Endothelial cell of umbilical vein (primary cell): ENCODE measurements at regions not wholly inside any gene's neighbourhood (a gene's known extent, or its start where the extent isn't known, plus 50 kb on each side); places are given as distances from the start of the nearest gene placed in this dataset.

Experiments used
- BruUV-seq: library from RNA; stranded (reverse); fragments of 400-500 nt; replicated peaks from 2 replicates; lab custom pipeline; 2021; lab: Mats Ljungman, UMichigan
- CTCF ChIA-PET: fragments of 300-600, 350-600 bp; sonication (Branson Sonifier 250); formaldehyde crosslinking; loops from one replicate; lab custom pipeline; 2021; ENCODE audit warnings: antibody characterized with exemption, inconsistent platforms; lab: Charles Lee
- POLR2A ChIA-PET: fragments of 300-600, 350-600 bp; sonication (Branson Sonifier 250); formaldehyde crosslinking; loops from one replicate; lab custom pipeline; 2021; ENCODE audit warnings: antibody characterized with exemption, inconsistent platforms; lab: Charles Lee
- DNase-seq: peaks from one replicate; pipeline ENCODE4 v3.0.0-alpha.2; 2011; ENCODE audit warnings: low read depth, low spot score
- FAIRE-seq: peaks from 2 replicates; lab custom pipeline; 2011; peaks lifted over from hg19 to GRCh38; lab: Jason Lieb, UNC
- H2AFZ ChIP-seq: 2 replicates; pipeline ENCODE4 v1.6.0; 2012; ENCODE audit warnings: low read depth, low read length, control low read depth, inconsistent platforms
- H3K27ac ChIP-seq: 2 replicates; pipeline ENCODE4 v1.5.1; 2011; ENCODE audit warnings: low read depth, mild to moderate bottlenecking, control low read depth, low read length, moderate library complexity; ENCODE audit not compliant: insufficient read depth
- H3K27me3 ChIP-seq, 2 experiments: 2 replicates each; pipeline versions ENCODE4 v1.6.0 to v1.6.1; 2011; ENCODE audit warnings: low read length in 2 of 2, mixed read lengths in 1 of 2; ENCODE audit not compliant: control insufficient read depth in 2 of 2, insufficient read depth in 2 of 2
- H3K36me3 ChIP-seq, 2 experiments: 2 replicates in 1 of 2; 3 replicates in 1 of 2; pipeline ENCODE4 v1.5.1; 2011; ENCODE audit warnings: low read length in 2 of 2, mild to moderate bottlenecking in 1 of 2, moderate library complexity in 1 of 2; ENCODE audit not compliant: control insufficient read depth in 2 of 2, insufficient read depth in 2 of 2; ENCODE audit errors: extremely low read depth in 1 of 2
- H3K4me1 ChIP-seq: 3 replicates; pipeline ENCODE4 v1.5.1; 2011; ENCODE audit warnings: mild to moderate bottlenecking, low read length; ENCODE audit not compliant: control insufficient read depth, insufficient read depth; ENCODE audit errors: extremely low read depth
- H3K4me2 ChIP-seq: 2 replicates; pipeline ENCODE4 v1.6.1; 2011; ENCODE audit warnings: low read length, control low read depth, mixed read lengths; ENCODE audit not compliant: insufficient read depth
- H3K4me3 ChIP-seq, 3 experiments: fragments of 200-600 bp in 1 of 3; sonication (generic), shearing (Covaris generic) in 1 of 3; replicated peaks in 1 of 3; 2 replicates each; pipeline ENCODE4 v1.5.1; 2011 to 2016; ENCODE audit warnings: control low read depth in 3 of 3, low read length in 3 of 3, mild to moderate bottlenecking in 2 of 3, inconsistent platforms in 1 of 3, low read depth in 1 of 3, moderate library complexity in 1 of 3; ENCODE audit not compliant: insufficient read depth in 1 of 3
- H3K79me2 ChIP-seq: 2 replicates; pipeline ENCODE4 v1.6.0; 2012; ENCODE audit warnings: low read length, inconsistent platforms; ENCODE audit not compliant: control insufficient read depth, insufficient read depth
- H3K9ac ChIP-seq: replicated peaks from 2 replicates; pipeline ENCODE3; 2011; ENCODE audit warnings: low read length, control low read depth; ENCODE audit not compliant: insufficient read depth; ENCODE audit errors: extremely low read depth
- H3K9me1 ChIP-seq: replicated peaks from 3 replicates; pipeline ENCODE4 v1.6.0; 2011; ENCODE audit warnings: mild to moderate bottlenecking, low read length; ENCODE audit not compliant: control insufficient read depth, insufficient read depth; ENCODE audit errors: extremely low read depth
- H3K9me3 ChIP-seq: replicated peaks from 2 replicates; pipeline ENCODE4 v1.5.1; 2012; ENCODE audit warnings: low read length, inconsistent platforms; ENCODE audit not compliant: control insufficient read depth, insufficient read depth
- H4K20me1 ChIP-seq: replicated peaks from 2 replicates; pipeline ENCODE3; 2011; ENCODE audit warnings: mild to moderate bottlenecking, low read length; ENCODE audit not compliant: control insufficient read depth, insufficient read depth; ENCODE audit errors: extremely low read depth
- EZH2 ChIP-seq: IDR thresholded peaks from 2 replicates; pipeline ENCODE4 v1.6.1; 2012; ENCODE audit warnings: borderline replicate concordance, low read depth, mild to moderate bottlenecking, moderate library complexity, low read length, inconsistent platforms; ENCODE audit not compliant: severe bottlenecking
- FOS ChIP-seq: IDR thresholded peaks from 2 replicates; pipeline ENCODE4 v1.6.1; 2011; ENCODE audit warnings: mild to moderate bottlenecking, low read length, moderate library complexity, borderline replicate concordance; ENCODE audit not compliant: insufficient read depth
- JUN ChIP-seq: IDR thresholded peaks from 2 replicates; pipeline ENCODE4 v1.6.1; 2011; ENCODE audit warnings: borderline replicate concordance, low read depth; ENCODE audit not compliant: insufficient read length, insufficient read depth
- MYC ChIP-seq: IDR thresholded peaks from one replicate; pipeline ENCODE4 v1.6.1; 2011; ENCODE audit warnings: mild to moderate bottlenecking, low read depth, low read length
- POLR2A ChIP-seq: IDR thresholded peaks from 2 replicates; pipeline ENCODE4 v1.6.1; 2012; ENCODE audit warnings: low read depth, mild to moderate bottlenecking, control low read depth, low read length
- POLR2AphosphoS5 ChIP-seq: IDR thresholded peaks from 2 replicates; pipeline ENCODE4 v1.6.1; 2012; ENCODE audit warnings: low read depth, mild to moderate bottlenecking, control low read depth, low read length, moderate library complexity; ENCODE audit not compliant: insufficient read depth
- dilution Hi-C: fragments of 300-500 bp; cut with MboI; formaldehyde crosslinking; loops from one replicate; pipeline ENCODE4 v1.15.0; 2019; ENCODE audit warnings: low sequenced_read_pairs; ENCODE audit not compliant: extremely low pct_ligation_motif_present
- intact Hi-C: fragments of 100-400 bp; cut with micrococcal nuclease; formaldehyde crosslinking; loops from one replicate; pipeline ENCODE4 v1.10.0; 2022
- TF ChIP-seq, protein P1 (sequence below), 2 donors: IDR thresholded peaks; 1 replicate in 1 of 2; 2 replicates in 1 of 2; pipeline ENCODE4 v1.5.1; 2011; ENCODE audit warnings: low read length in 2 of 2, mild to moderate bottlenecking in 2 of 2, moderate library complexity in 2 of 2, control low read depth in 1 of 2, inconsistent platforms in 1 of 2, low read depth in 1 of 2; ENCODE audit not compliant: insufficient read depth in 1 of 2; ENCODE audit errors: extremely low read depth in 1 of 2

DNA sequence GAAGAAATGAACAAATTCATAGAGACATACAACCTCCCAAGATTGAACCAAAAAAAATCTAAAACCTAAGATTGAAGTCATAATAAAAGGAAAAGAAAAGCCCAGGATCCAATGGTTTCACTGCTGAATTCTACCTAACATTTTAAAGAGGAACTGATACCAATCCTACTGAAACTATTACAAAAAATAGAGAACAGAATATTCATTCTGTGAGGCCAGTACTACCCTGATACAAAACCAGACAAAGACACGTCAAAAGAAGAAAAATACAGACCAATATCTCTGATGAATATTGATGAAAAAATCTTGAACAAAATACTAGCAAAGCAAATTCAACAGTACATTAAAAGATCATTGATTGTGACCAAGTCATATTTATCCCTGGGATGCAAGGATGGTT lies 128.5 kb upstream of the STEAP1 start:
- FAIRE-seq (no peak), DNase-seq (no peak)
- Histone ChIP-seq H2AFZ (no peak overlapping the region), H3K36me3 (no peaks in the 10 kb centered on the region), H3K9me3 (no peaks in the 10 kb centered on the region), H3K27me3 (no peaks in the 10 kb centered on the region), H3K9ac (no peak overlapping the region), H3K4me3 (no peak overlapping the region), H3K9me1 (no peaks in the 10 kb centered on the region), H3K4me1 (no peaks in the 10 kb centered on the region), H4K20me1 (no peaks in the 10 kb centered on the region), H3K4me2 (no peak overlapping the region), H3K27ac (no peak overlapping the region), H3K79me2 (no peaks in the 10 kb centered on the region)
- no peak for TF ChIP-seq JUN
- TF ChIP-seq EZH2, result no peak
- TF ChIP-seq, protein P1, sequence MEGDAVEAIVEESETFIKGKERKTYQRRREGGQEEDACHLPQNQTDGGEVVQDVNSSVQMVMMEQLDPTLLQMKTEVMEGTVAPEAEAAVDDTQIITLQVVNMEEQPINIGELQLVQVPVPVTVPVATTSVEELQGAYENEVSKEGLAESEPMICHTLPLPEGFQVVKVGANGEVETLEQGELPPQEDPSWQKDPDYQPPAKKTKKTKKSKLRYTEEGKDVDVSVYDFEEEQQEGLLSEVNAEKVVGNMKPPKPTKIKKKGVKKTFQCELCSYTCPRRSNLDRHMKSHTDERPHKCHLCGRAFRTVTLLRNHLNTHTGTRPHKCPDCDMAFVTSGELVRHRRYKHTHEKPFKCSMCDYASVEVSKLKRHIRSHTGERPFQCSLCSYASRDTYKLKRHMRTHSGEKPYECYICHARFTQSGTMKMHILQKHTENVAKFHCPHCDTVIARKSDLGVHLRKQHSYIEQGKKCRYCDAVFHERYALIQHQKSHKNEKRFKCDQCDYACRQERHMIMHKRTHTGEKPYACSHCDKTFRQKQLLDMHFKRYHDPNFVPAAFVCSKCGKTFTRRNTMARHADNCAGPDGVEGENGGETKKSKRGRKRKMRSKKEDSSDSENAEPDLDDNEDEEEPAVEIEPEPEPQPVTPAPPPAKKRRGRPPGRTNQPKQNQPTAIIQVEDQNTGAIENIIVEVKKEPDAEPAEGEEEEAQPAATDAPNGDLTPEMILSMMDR (IDR thresholded peaks at IDR 0.05; ENCODE audit: extremely low read depth in 1 of 2, insufficient read depth in 1 of 2, low read depth in 1 of 2, low read length in 2 of 2), result no peak
- TF ChIP-seq POLR2A, result no peak
- no peak for TF ChIP-seq POLR2AphosphoS5
- TF ChIP-seq FOS, result no peak
- no peak for TF ChIP-seq MYC
- intact Hi-C loops, result no loop called here
- dilution Hi-C loops, result no loop called here
- CTCF ChIA-PET, result no interaction called here
- BruUV-seq, result no TSS peak
- POLR2A ChIA-PET, result no interaction called here

DNA sequence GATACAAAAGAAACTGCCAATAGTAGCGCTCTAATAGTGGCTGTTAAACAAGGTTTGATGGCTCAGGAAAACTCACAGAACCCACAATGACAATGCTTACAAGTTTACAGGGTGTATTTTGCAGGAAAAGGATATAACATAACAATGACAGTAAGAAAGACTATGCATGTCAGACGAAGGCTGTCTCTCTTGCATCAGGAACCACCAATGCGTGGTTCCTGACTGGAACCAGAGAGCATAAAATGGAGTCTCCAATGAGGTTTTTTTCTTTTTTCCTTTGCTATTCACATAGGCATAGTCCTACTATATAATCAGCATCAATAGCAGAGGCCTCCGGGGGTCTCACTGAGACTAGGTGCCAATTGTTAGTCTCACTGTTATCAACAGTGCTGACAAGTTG lies 120.4 kb upstream of the STEAP1 start:
- no peaks in the 10 kb centered on the region for H3K9me1 ChIP-seq
- POLR2A ChIA-PET, result no interaction called here
- intact Hi-C loops (no loop called here), dilution Hi-C loops (no loop called here)
- no peak for DNase-seq
- no peaks in the 10 kb centered on the region for H3K9me3 ChIP-seq
- H3K9ac ChIP-seq, result no peak overlapping the region
- H4K20me1 ChIP-seq, result no peaks in the 10 kb centered on the region
- CTCF ChIA-PET, result no interaction called here
- BruUV-seq, result no TSS peak
- no peak for TF ChIP-seq JUN
- TF ChIP-seq, protein P1 (IDR thresholded peaks at IDR 0.05; ENCODE audit: extremely low read depth in 1 of 2, insufficient read depth in 1 of 2, low read depth in 1 of 2, low read length in 2 of 2), result no peak
- no peak overlapping the region for H2AFZ ChIP-seq
- H3K4me3 ChIP-seq, result no peak overlapping the region
- H3K4me2 ChIP-seq, result no peak overlapping the region
- no peaks in the 10 kb centered on the region for H3K36me3 ChIP-seq
- no peaks in the 10 kb centered on the region for H3K79me2 ChIP-seq
- no peaks in the 10 kb centered on the region for H3K27me3 ChIP-seq
- FAIRE-seq, result no peak
- H3K4me1 ChIP-seq, result no peaks in the 10 kb centered on the region
- no peak overlapping the region for H3K27ac ChIP-seq
